A673 (cell line): ENCODE measurements at regions not wholly inside any gene's neighbourhood (a gene's known extent, or its start where the extent isn't known, plus 50 kb on each side); places are given as distances from the start of the nearest gene placed in this dataset.

Experiments
- BruUV-seq: library from RNA; stranded (reverse); fragments of 400-500 nt; replicated peaks from 2 replicates; lab custom pipeline; 2021; lab: Mats Ljungman, UMichigan
- CTCF ChIA-PET: fragments of 300-600 bp; sonication (Branson Sonifier 250); formaldehyde crosslinking; loops from one replicate; lab custom pipeline; 2022; ENCODE audit warnings: antibody characterized with exemption; lab: Charles Lee
- POLR2A ChIA-PET: fragments of 300-600 bp; sonication (Branson Sonifier 250); formaldehyde crosslinking; loops from one replicate; lab custom pipeline; 2022; ENCODE audit warnings: antibody characterized with exemption; ENCODE audit not compliant: low non-redundant PET; lab: Charles Lee
- DNase-seq: peaks from one replicate; pipeline ENCODE4 v3.0.0-alpha.2; 2015; ENCODE audit warnings: low spot score
- H3K27ac ChIP-seq: fragments of 200-600 bp; sonication (generic); 2 replicates; pipeline ENCODE4 v1.5.1; 2016; ENCODE audit warnings: mixed run types, low read depth, mild to moderate bottlenecking, mixed read lengths, antibody characterized with exemption, low read length; ENCODE audit not compliant: poor library complexity, severe bottlenecking
- H3K27me3 ChIP-seq: fragments of 200-600 bp; sonication (generic); replicated peaks from 2 replicates; pipeline ENCODE4 v1.6.1; 2017; ENCODE audit warnings: mixed run types, low read depth, mild to moderate bottlenecking, mixed read lengths, antibody characterized with exemption, low read length; ENCODE audit not compliant: insufficient read depth, poor library complexity
- H3K36me3 ChIP-seq: fragments of 200-600 bp; sonication (generic); 2 replicates; pipeline ENCODE4 v1.6.1; 2016; ENCODE audit warnings: mixed run types, mild to moderate bottlenecking, mixed read lengths, antibody characterized with exemption, low read length; ENCODE audit not compliant: insufficient read depth, poor library complexity, severe bottlenecking
- H3K4me1 ChIP-seq: fragments of 200-600 bp; sonication (generic); 2 replicates; pipeline ENCODE4 v1.6.1; 2017; ENCODE audit warnings: mixed run types, mild to moderate bottlenecking, mixed read lengths, antibody characterized with exemption, low read length; ENCODE audit not compliant: insufficient read depth, poor library complexity, severe bottlenecking
- H3K4me3 ChIP-seq: fragments of 200-600 bp; sonication (generic); 2 replicates; pipeline ENCODE4 v1.5.1; 2016; ENCODE audit warnings: low read depth, mixed run types, mild to moderate bottlenecking, mixed read lengths, low read length; ENCODE audit not compliant: poor library complexity, severe bottlenecking
- H3K9me3 ChIP-seq: fragments of 200-600 bp; sonication (generic); 2 replicates; pipeline ENCODE4 v1.6.1; 2016; ENCODE audit warnings: mixed run types, low read depth, mild to moderate bottlenecking, mixed read lengths, antibody characterized with exemption, low read length; ENCODE audit not compliant: poor library complexity, severe bottlenecking
- EZH2 ChIP-seq: fragments of 200-600 bp; sonication (generic); IDR thresholded peaks from 2 replicates; pipeline ENCODE4 v1.6.1; 2017; ENCODE audit warnings: borderline replicate concordance, low read depth, mild to moderate bottlenecking, mixed read lengths, antibody characterized with exemption, low read length; ENCODE audit not compliant: poor library complexity, severe bottlenecking
- intact Hi-C: fragments of 100-400 bp; cut with micrococcal nuclease; formaldehyde crosslinking; loops from one replicate; pipeline ENCODE4 v1.10.0; 2022; ENCODE audit not compliant: unreplicated experiment
- TF ChIP-seq, protein P1 (sequence below): fragments of 300-800, 200-600 bp; sonication (generic); conservative IDR thresholded peaks from 2 replicates; pipeline ENCODE4 v1.5.1; 2017; ENCODE audit warnings: low read depth, mild to moderate bottlenecking, antibody characterized with exemption, low read length, moderate library complexity, mixed read lengths

DNA sequence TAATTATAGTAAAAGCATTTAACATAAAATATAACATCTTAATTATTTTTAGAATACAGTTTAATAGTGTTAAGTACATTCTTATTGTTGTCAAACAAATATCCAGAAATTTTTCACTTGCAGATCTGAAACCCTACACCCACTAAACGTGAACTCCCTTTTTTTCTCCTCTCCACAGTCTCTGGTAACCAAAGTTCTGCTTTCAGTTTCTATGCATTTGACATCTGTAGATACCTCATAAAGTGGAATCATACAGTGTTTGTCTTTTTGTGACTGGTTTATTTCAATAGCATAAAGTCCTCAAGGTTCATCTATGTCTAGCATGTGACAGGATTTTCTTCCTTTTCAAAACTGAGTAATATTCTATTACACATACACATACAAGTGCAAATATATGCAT, 286.3 kb downstream of the BTBD3 start:
- no TSS peak for BruUV-seq
- intact Hi-C loops: no loop called here
- CTCF ChIA-PET: no interaction called here

DNA sequence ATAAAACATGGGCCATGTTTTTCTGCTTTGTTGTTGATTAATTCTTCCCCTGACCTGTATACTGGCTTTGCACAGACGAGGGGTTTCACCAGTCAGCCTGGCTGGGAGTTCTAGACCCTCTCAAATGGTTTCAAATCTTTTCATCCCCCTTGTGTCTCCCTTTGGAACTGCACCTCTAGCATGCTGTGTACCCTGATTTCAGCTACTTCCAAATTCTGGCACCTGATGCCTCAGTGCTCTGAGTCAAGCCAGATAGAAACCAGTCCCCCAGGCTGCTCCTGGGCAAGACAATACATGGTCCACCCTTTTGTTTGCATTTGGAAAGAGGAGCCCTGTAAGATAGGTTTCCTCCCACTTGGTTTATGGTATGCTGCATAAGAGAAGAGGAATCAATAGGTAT, 290.2 kb downstream of the BTBD3 start:
- Histone ChIP-seq H3K36me3 (no peaks in the 10 kb centered on the region), H3K4me1 (no peaks in the 10 kb centered on the region), H3K27ac (no peak overlapping the region), H3K27me3 (no peaks in the 10 kb centered on the region), H3K4me3 (no peak overlapping the region), H3K9me3 (no peaks in the 10 kb centered on the region)
- BruUV-seq: no TSS peak
- intact Hi-C loops: loop anchor here (5.0 kb wide), 2 partner anchors 196 to 531 kb away; no protein-coding TSS in a partner anchor
- CTCF ChIA-PET: interaction anchor here (1.0 kb wide), 1 partner anchor 195 kb away, joined by 4 read pairs; no protein-coding TSS in a partner anchor
- POLR2A ChIA-PET: no interaction called here
- DNase-seq: peak; percentile 54
- no peak for TF ChIP-seq EZH2
- TF ChIP-seq, protein P1, sequence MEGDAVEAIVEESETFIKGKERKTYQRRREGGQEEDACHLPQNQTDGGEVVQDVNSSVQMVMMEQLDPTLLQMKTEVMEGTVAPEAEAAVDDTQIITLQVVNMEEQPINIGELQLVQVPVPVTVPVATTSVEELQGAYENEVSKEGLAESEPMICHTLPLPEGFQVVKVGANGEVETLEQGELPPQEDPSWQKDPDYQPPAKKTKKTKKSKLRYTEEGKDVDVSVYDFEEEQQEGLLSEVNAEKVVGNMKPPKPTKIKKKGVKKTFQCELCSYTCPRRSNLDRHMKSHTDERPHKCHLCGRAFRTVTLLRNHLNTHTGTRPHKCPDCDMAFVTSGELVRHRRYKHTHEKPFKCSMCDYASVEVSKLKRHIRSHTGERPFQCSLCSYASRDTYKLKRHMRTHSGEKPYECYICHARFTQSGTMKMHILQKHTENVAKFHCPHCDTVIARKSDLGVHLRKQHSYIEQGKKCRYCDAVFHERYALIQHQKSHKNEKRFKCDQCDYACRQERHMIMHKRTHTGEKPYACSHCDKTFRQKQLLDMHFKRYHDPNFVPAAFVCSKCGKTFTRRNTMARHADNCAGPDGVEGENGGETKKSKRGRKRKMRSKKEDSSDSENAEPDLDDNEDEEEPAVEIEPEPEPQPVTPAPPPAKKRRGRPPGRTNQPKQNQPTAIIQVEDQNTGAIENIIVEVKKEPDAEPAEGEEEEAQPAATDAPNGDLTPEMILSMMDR: peak; percentile 64

More for the DNA sequence above, 286.3 kb downstream of the BTBD3 start:
- H3K27me3 ChIP-seq: no peaks in the 10 kb centered on the region
- no peaks in the 10 kb centered on the region for H3K9me3 ChIP-seq
- H3K4me1 ChIP-seq: no peaks in the 10 kb centered on the region
- H3K27ac ChIP-seq: no peak overlapping the region
- POLR2A ChIA-PET: no interaction called here
- no peak overlapping the region for H3K4me3 ChIP-seq
- no peaks in the 10 kb centered on the region for H3K36me3 ChIP-seq
- no peak for TF ChIP-seq EZH2
- TF ChIP-seq, protein P1: no peak
- no peak for DNase-seq

DNA sequence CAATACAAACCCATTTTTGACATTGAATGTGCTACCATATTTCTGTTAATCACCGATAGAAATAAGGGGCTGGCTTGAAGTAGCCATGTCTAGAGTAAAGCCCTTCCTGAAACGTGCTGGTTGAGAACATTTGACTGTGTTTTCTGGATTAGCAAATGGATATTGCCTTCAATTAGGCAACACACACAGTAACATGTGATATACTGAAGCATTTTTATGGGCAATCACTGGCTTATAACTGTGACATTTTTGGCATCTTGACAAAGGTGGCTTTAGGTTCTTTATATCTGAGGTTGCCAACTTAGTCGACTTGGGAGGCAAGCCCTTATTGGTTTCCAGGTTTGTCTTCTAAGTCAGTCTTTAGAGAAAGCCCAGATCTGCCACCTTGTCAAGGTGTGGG, 292.9 kb downstream of the BTBD3 start:
- intact Hi-C loops: no loop called here
- no TSS peak for BruUV-seq
- no peaks in the 10 kb centered on the region for H3K9me3 ChIP-seq
- no peaks in the 10 kb centered on the region for H3K27me3 ChIP-seq
- DNase-seq: no peak
- ChIA-PET CTCF (no interaction called here), POLR2A (no interaction called here)
- H3K27ac ChIP-seq: no peak overlapping the region
- no peak overlapping the region for H3K4me3 ChIP-seq
- H3K4me1 ChIP-seq: no peaks in the 10 kb centered on the region
- TF ChIP-seq, protein P1: no peak
- TF ChIP-seq EZH2: no peak
- H3K36me3 ChIP-seq: no peaks in the 10 kb centered on the region
